Duodenal mucosa (tissue), 2 donors: ENCODE measurements at regions not wholly inside any gene's neighbourhood (a gene's known extent, or its start where the extent isn't known, plus 50 kb on each side); places are given as distances from the start of the nearest gene placed in this dataset.
"Not testable (repeated sequence)": the region's sequence is repeated elsewhere in the genome, so short reads cannot be mapped to it uniquely, and the experiment has no call there.

ENCODE experiments used
- H3K27ac ChIP-seq: one replicate; pipeline ENCODE4 v1.7.0; 2013; ENCODE audit warnings: low read depth, low read length
- H3K27me3 ChIP-seq, 2 donors: one replicate each; pipeline ENCODE4 v1.7.0; 2013; ENCODE audit warnings: low read length in 2 of 2, control low read depth in 1 of 2; ENCODE audit not compliant: insufficient read depth in 2 of 2, control insufficient read depth in 1 of 2
- H3K36me3 ChIP-seq, 2 donors: one replicate each; pipeline ENCODE4 v1.7.0; 2013; ENCODE audit warnings: low read length in 2 of 2, control low read depth in 1 of 2; ENCODE audit not compliant: insufficient read depth in 2 of 2, control insufficient read depth in 1 of 2
- H3K4me1 ChIP-seq, 2 donors: one replicate each; pipeline ENCODE4 v1.7.0; 2013; ENCODE audit warnings: low read length in 2 of 2, control low read depth in 1 of 2; ENCODE audit not compliant: insufficient read depth in 2 of 2, control insufficient read depth in 1 of 2
- H3K4me3 ChIP-seq, 2 donors: one replicate each; pipeline ENCODE4 v1.7.0; 2013; ENCODE audit warnings: low read length in 2 of 2, low read depth in 1 of 2
- H3K9ac ChIP-seq, 2 donors: one replicate each; pipeline ENCODE4 v1.7.0; 2013; ENCODE audit warnings: low read length in 2 of 2, low read depth in 1 of 2
- H3K9me3 ChIP-seq, 2 donors: one replicate each; pipeline ENCODE4 v1.7.0; 2013; ENCODE audit warnings: low read length in 2 of 2, control low read depth in 1 of 2; ENCODE audit not compliant: control insufficient read depth in 1 of 2

DNA sequence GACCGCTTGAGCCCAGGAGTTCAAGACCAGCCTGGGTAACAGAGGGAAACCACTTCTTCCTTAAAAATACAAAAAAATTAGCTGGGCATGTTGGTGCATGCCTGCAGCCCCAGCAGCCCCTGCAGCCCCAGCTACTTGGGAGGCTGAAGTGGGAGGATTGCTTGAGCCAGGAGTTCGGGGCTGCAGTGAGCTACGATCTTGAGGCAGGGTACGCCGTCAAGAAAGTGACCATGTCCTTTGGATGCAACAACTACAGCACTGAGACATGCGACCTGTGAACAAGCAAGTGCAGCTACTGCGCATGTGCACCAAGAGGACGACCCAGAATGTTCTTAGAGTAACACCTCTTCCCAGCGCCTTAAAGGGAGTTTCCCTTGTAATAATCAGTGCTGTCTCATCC is 66.6 kb upstream of the ZNF479 start:
- no peak overlapping the region for H3K9ac ChIP-seq
- H3K4me1 ChIP-seq: no peaks in the 10 kb centered on the region
- H3K27me3 ChIP-seq: no peaks in the 10 kb centered on the region
- peaks cover 12 to 31% of the 10 kb centered on the region in 2 donors for H3K9me3 ChIP-seq
- no peak overlapping the region for H3K4me3 ChIP-seq
- H3K27ac ChIP-seq: no peak overlapping the region
- no peaks in the 10 kb centered on the region for H3K36me3 ChIP-seq

DNA sequence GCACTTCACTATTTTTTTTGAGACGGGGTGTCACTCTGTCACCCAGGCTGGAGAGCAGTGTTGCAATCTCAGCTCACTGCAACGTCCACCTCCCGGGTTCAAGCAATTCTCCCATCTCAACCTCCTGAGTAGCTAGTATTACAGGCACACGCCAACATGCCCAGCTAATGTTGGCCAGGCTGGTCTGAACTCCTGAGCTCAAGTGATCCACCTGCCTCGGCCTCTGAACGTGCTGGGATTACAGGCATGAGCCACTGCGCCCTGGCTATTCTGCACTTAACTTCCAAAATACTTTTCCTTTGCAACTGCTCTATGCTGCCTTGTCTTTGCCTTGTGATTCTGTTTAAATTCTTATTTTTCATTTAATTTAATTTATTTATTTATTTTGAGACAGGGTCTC is 67.0 kb upstream of the ZNF479 start:
- Histone ChIP-seq H3K4me3 (no peak overlapping the region), H3K9ac (no peak overlapping the region), H3K27me3 (no peaks in the 10 kb centered on the region), H3K4me1 (no peaks in the 10 kb centered on the region), H3K9me3 (peaks cover 13 to 33% of the 10 kb centered on the region in 2 donors), H3K27ac (no peak overlapping the region), H3K36me3 (no peaks in the 10 kb centered on the region)

DNA sequence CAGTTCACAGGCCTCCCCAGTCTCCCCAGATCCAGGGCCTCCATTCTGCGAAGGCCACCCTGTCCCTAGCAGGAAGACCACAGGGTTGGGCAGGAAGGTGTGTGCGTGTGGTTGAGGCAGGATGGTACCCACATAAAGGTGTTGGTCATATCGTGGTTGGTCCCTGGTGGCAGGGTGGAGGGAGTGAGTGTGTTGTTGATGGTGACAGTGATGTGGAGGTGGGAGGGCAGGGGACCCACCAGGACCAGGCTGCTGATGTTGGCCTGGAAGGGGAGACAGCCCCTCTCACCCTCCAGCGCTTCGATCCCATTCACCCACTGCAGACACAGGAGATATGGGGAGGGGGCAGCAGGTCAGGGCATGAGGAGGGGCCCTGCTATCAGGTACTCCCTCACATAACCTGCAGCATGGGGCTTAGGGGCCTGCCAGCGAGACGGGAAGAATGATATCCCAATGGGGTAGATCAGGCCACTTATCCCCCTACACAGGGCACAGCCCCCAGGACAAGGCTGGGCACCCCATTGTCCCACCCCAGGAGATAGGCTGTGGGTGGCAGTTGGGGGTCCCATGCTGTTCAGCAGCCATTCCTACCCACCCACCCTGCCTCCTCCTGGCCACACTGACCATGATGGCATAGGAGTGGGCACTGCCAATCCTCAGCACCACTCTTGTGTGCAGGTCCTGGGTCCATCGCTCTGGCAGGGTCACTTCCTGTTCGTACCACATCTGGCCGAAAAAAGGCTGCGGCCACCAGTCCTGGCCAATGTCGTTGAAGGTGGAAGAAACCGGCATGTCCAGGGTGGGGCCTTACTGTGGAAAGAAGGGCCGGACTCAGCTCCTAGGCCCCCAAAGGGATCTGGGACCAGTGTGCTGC is 69.0 kb upstream of the ZNF479 start:
- H3K27ac ChIP-seq: no peak overlapping the region

DNA sequence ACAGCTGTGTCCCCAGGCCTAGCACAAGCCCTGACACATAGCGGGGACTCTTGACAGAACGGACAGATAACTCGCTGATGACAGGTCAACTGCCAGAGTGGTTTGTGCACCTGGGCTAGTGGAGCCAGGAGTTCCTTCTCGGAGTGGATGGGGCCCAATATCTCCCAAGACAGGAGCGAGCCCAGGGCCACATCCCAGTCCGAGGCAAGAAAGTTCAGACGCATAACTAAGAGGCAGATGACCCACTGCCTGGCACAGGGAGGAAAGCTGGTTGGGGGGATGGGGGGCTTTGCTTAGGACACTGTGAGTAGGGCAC is 69.6 kb upstream of the ZNF479 start:
- Histone ChIP-seq H3K9me3 (peaks cover 26 to 38% of the 10 kb centered on the region in 2 donors), H3K27ac (no peak overlapping the region), H3K27me3 (no peaks in the 10 kb centered on the region), H3K4me3 (no peak overlapping the region), H3K9ac (no peak overlapping the region), H3K36me3 (no peaks in the 10 kb centered on the region), H3K4me1 (no peaks in the 10 kb centered on the region)

More for the DNA sequence above, 69.0 kb upstream of the ZNF479 start:
- H3K36me3 ChIP-seq: no peaks in the 10 kb centered on the region
- no peaks in the 10 kb centered on the region for H3K4me1 ChIP-seq
- no peak overlapping the region for H3K4me3 ChIP-seq
- H3K27me3 ChIP-seq: no peaks in the 10 kb centered on the region
- peaks cover 23 to 38% of the 10 kb centered on the region in 2 donors for H3K9me3 ChIP-seq
- no peak overlapping the region for H3K9ac ChIP-seq

DNA sequence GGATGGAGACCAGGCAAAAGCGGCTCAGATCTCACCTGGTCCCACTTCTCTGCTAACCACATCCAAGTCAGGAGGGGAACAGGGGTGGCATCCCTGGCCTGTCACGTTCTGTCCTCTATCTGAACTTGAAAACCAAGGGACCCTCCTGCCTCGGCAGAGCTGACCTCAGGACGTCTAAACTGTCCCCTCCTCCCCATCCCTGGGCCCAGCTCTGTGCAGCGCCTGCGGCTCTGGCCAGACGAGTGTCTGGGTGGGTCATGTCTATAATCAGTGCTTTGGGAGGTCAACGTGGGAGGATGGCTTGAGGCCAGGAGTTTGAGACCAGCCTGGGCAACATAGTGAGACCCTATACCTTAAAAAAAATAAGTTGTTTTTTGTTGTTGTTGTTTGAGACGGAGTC is 70.0 kb upstream of the ZNF479 start:
- Histone ChIP-seq H3K36me3 (no peaks in the 10 kb centered on the region), H3K9ac (no peak overlapping the region), H3K27me3 (no peaks in the 10 kb centered on the region), H3K9me3 (peaks cover 26 to 38% of the 10 kb centered on the region in 2 donors), H3K27ac (no peak overlapping the region), H3K4me3 (no peak overlapping the region), H3K4me1 (no peaks in the 10 kb centered on the region)

DNA sequence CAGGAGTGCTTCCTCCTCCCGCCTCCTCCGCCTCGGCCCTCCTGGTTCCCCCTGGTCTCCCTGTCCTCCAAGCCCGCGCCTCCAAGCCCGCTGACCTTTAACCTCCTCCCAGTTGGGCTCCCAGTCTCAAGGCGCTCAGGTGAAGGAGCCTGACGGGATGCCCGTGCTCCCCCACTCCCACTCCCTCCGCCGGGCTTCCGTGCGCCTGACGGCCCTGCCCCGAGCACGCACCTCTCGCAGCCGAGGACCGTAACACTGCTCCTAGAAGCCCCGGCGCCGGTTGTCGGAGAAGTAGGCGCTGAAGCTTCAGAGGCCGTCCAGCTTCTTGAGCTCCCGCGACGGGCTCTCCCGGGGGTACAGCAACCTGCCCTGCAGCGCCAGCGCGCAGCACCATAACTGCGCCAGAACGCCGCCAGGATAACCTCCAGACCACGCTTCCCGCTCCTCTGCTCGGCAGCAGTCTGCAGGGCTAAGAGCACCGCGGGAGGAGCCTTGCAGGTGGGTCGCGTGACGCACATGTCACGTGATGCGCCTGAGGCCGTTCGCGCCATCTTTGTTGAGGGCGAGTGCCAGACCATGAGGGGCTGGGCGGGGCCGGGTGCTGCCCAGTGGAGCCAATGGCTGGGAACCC is 71.0 kb upstream of the ZNF479 start:
- H3K9ac ChIP-seq: no peak overlapping the region
- no peaks in the 10 kb centered on the region for H3K36me3 ChIP-seq
- peaks cover 34 to 38% of the 10 kb centered on the region in 2 donors for H3K9me3 ChIP-seq
- no peaks in the 10 kb centered on the region for H3K27me3 ChIP-seq
- no peak overlapping the region for H3K27ac ChIP-seq
- H3K4me1 ChIP-seq: no peaks in the 10 kb centered on the region
- no peak overlapping the region for H3K4me3 ChIP-seq

DNA sequence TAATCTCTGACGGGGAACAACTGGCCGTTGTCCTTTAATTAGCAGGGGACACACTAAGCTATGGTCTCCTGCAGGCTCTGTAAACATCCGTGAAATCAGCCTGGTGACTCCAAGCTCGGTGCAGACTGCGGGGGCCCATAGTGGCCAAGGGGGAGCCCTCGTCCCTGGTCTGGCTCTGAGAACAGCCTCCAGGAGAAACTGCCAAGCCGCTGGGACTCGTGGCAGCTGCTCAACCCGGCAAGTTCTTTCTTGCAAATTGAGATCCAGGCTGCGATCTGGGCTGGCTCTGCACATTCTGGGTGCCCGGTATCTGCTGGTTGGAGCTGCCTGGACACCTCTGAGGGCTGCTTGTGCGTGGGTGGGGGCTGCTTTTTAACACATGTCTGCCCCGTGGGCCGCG is 71.6 kb upstream of the ZNF479 start:
- H3K27ac ChIP-seq, H3K36me3 ChIP-seq, H3K9ac ChIP-seq, H3K4me3 ChIP-seq, H3K4me1 ChIP-seq, H3K27me3 ChIP-seq: not testable (repeated sequence)
- H3K9me3 ChIP-seq: peaks cover 34 to 38% of the 10 kb centered on the region in 2 donors

DNA sequence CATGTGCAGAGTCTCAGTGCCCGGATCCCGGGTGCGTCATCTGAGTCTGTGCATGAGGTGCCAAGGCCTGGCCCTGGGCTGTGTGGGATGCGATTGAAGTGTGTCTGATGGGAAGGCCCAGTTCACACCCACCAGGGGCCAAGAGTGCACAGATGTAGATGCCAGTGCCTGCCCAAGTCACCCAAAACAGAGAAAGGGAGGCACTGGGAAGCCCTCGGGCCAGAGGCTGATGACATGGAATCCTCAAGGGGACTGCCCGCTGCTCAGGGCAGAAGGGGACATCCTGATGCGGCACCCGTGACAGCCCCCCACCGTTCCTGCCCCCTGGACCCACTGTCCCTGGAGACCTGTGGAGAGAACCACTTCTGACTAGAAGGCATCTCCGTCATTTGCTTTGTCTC is 72.2 kb upstream of the ZNF479 start:
- Histone ChIP-seq H3K36me3 (no peaks in the 10 kb centered on the region), H3K27me3 (no peaks in the 10 kb centered on the region), H3K9ac (no peak overlapping the region), H3K9me3 (peaks cover 31 to 38% of the 10 kb centered on the region in 2 donors), H3K4me1 (no peaks in the 10 kb centered on the region), H3K4me3 (no peak overlapping the region), H3K27ac (no peak overlapping the region)

DNA sequence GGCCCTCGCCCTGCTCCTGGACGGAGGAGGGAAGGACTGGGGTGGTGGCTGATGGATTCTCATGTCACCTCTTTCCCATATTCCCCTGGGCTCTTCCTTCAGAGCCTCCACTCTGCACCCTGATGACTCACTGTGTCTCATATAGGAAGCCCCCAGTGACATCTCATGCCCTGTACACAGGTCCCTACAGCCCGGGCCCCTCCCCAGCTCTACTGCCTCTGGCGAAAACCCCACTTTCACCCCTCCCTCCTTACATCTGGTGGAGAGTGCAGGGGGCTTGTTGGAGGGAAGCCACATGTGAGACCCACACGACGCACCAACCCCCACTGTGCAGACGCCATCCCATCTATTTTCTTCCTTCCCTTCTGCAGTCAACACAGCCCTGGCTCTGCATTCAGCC is 72.8 kb upstream of the ZNF479 start:
- H3K36me3 ChIP-seq: no peaks in the 10 kb centered on the region
- H3K4me3 ChIP-seq: no peak overlapping the region
- no peak overlapping the region for H3K27ac ChIP-seq
- no peaks in the 10 kb centered on the region for H3K4me1 ChIP-seq
- no peaks in the 10 kb centered on the region for H3K27me3 ChIP-seq
- H3K9me3 ChIP-seq: peaks cover 31 to 38% of the 10 kb centered on the region in 2 donors
- no peak overlapping the region for H3K9ac ChIP-seq

DNA sequence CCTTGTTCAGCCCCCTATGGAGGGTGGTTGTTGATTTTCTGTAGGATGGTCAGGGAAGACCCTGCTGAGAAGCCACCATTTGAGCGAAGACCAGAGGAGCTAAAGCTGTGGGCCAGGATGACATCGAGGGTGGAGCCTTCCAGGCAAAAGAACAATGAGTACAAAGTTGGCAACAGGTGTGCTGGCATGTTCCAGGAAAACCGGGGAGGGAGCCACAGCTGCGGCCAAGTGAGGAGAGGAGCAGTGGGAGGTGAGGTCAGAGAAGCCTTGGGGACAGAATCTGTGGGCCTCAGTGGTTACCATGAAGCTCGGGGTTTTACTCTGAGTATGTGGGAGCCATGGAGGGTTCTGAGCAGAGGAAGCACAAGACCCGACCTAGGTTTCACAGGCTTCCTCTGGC is 75.6 kb upstream of the ZNF479 start:
- Histone ChIP-seq H3K4me1 (no peaks in the 10 kb centered on the region), H3K4me3 (no peak overlapping the region), H3K9ac (no peak overlapping the region), H3K27ac (no peak overlapping the region), H3K27me3 (no peaks in the 10 kb centered on the region), H3K36me3 (no peaks in the 10 kb centered on the region), H3K9me3 (peaks cover 23 to 31% of the 10 kb centered on the region in 2 donors)
